Activated B cell treated with CpG ODN at 0.5 μM for 24 hours (primary cell): ENCODE measurements at regions not wholly inside any gene's neighbourhood (a gene's known extent, or its start where the extent isn't known, plus 50 kb on each side); places are given as distances from the start of the nearest gene placed in this dataset.

ENCODE experiments used
- ATAC-seq: fragments of 200-7000 bp; cut with Tn5 transposase; one replicate; pipeline ENCODE4 v1.10.0; 2021; ENCODE audit warnings: low read depth, mild to moderate bottlenecking, moderate library complexity
- CTCF ChIA-PET: fragments of 350-600 bp; sonication (Branson Sonifier 250); formaldehyde crosslinking; loops from one replicate; lab custom pipeline; 2021; ENCODE audit warnings: antibody characterized with exemption; lab: Charles Lee
- POLR2A ChIA-PET: fragments of 350-600 bp; sonication (Branson Sonifier 250); formaldehyde crosslinking; loops from one replicate; lab custom pipeline; 2021; ENCODE audit warnings: antibody characterized with exemption; lab: Charles Lee
- DNase-seq: peaks from one replicate; pipeline ENCODE4 v3.0.0; 2022
- H3K27ac Mint-ChIP-seq: one replicate; pipeline ENCODE4 v1.8.0; 2020; ENCODE audit warnings: mixed read lengths
- H3K27me3 Mint-ChIP-seq: one replicate; pipeline ENCODE4 v1.8.0; 2021; ENCODE audit warnings: mixed read lengths
- H3K36me3 Mint-ChIP-seq: one replicate; pipeline ENCODE4 v1.8.0; 2021; ENCODE audit warnings: low read depth, mixed read lengths
- H3K4me1 Mint-ChIP-seq: one replicate; pipeline ENCODE4 v1.8.0; 2021; ENCODE audit warnings: mixed read lengths
- H3K4me3 Mint-ChIP-seq: one replicate; pipeline ENCODE4 v1.8.0; 2020; ENCODE audit warnings: mild to moderate bottlenecking, mixed read lengths
- H3K9me3 Mint-ChIP-seq: one replicate; pipeline ENCODE4 v1.8.0; 2020; ENCODE audit warnings: mixed read lengths
- intact Hi-C: fragments of 100-400 bp; cut with micrococcal nuclease; formaldehyde crosslinking; loops from one replicate; pipeline ENCODE4 v1.15.1; 2024
- TF ChIP-seq, protein P1 (sequence below): fragments of 200-600 bp; IDR thresholded peaks from one replicate; pipeline ENCODE4 v1.8.0; 2022; ENCODE audit warnings: antibody characterized with exemption, mild to moderate bottlenecking

DNA sequence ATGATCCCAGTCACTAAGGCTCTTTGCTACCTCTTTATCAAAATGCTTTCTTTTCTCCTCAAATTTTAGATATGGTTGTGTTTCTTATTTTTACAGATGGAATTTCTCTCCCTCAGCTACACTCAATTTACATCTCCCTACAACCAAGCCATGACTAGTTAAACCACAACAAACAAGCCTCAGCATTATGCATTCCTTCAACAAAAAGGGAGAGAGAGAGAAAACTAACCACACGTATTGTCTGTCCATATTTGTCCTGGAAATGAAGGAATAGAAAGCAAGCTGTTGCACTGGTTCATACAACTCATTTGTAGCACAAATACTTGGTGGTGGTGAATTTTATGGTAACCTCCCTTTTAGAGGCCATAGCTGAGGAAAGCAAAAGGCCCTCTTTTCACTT lies 286.4 kb downstream of the AHR start:
- H3K9me3 Mint-ChIP-seq: no peaks in the 10 kb centered on the region
- TF ChIP-seq, protein P1, sequence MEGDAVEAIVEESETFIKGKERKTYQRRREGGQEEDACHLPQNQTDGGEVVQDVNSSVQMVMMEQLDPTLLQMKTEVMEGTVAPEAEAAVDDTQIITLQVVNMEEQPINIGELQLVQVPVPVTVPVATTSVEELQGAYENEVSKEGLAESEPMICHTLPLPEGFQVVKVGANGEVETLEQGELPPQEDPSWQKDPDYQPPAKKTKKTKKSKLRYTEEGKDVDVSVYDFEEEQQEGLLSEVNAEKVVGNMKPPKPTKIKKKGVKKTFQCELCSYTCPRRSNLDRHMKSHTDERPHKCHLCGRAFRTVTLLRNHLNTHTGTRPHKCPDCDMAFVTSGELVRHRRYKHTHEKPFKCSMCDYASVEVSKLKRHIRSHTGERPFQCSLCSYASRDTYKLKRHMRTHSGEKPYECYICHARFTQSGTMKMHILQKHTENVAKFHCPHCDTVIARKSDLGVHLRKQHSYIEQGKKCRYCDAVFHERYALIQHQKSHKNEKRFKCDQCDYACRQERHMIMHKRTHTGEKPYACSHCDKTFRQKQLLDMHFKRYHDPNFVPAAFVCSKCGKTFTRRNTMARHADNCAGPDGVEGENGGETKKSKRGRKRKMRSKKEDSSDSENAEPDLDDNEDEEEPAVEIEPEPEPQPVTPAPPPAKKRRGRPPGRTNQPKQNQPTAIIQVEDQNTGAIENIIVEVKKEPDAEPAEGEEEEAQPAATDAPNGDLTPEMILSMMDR: no peak
- H3K27ac Mint-ChIP-seq: no peak overlapping the region
- H3K27me3 Mint-ChIP-seq: no peaks in the 10 kb centered on the region
- H3K4me3 Mint-ChIP-seq: no peak overlapping the region
- intact Hi-C loops: no loop called here
- ChIA-PET CTCF (interaction anchor here (1.4 kb wide), 1 partner anchor 8 kb away, joined by 3 read pairs; no protein-coding TSS in a partner anchor), POLR2A (no interaction called here)
- no peak for DNase-seq
- no peaks in the 10 kb centered on the region for H3K4me1 Mint-ChIP-seq
- no peaks in the 10 kb centered on the region for H3K36me3 Mint-ChIP-seq
- ATAC-seq: no peak

DNA sequence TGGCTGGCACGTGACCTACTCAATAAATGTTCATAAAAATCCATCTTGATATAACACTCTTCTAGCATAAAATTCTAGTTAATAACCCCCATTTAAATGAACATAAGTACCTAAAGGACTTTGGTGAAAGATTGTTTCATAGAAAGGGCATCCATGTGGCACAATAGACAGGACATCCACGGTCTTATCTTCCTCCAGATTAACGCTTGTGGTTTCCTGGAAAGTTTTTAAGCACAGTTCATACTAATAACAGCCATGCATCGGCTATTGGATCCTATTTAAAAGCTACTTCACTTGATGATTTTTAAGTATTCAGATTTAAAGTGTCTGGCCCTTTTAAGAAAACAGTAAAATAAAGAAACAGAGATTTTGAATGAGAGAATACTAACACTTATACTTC lies 288.3 kb downstream of the AHR start:
- H3K36me3 Mint-ChIP-seq: no peaks in the 10 kb centered on the region
- POLR2A ChIA-PET: no interaction called here
- no peak for DNase-seq
- no peak overlapping the region for H3K4me3 Mint-ChIP-seq
- intact Hi-C loops: no loop called here
- no peak for ATAC-seq
- TF ChIP-seq, protein P1: no peak
- H3K27me3 Mint-ChIP-seq: no peaks in the 10 kb centered on the region
- H3K9me3 Mint-ChIP-seq: no peaks in the 10 kb centered on the region
- CTCF ChIA-PET: no interaction called here
- no peak overlapping the region for H3K27ac Mint-ChIP-seq
- no peaks in the 10 kb centered on the region for H3K4me1 Mint-ChIP-seq

DNA sequence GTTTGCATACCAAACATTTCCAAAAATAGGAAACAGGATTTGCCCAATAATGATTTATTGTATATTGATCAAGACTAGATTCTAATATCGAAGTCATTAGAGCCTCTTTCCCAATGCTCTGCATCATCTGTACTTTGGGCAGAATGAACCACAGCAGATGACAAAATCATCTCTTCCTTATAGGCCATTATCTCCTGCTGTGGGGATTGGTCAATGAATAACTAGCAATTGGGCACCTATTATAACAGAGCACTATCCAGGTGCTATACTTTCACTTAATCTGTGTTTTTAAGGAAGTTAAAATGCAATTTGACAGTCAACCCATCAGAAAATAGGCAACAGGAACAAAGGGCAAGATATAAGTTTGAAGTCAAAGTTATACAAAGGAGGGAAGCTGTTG lies 290.3 kb downstream of the AHR start:
- H3K9me3 Mint-ChIP-seq: no peaks in the 10 kb centered on the region
- TF ChIP-seq, protein P1: no peak
- DNase-seq (no peak), ATAC-seq (no peak)
- H3K27ac Mint-ChIP-seq: no peak overlapping the region
- H3K4me1 Mint-ChIP-seq: no peaks in the 10 kb centered on the region
- H3K36me3 Mint-ChIP-seq: no peaks in the 10 kb centered on the region
- H3K4me3 Mint-ChIP-seq: no peak overlapping the region
- ChIA-PET CTCF (no interaction called here), POLR2A (no interaction called here)
- intact Hi-C loops: no loop called here
- H3K27me3 Mint-ChIP-seq: no peaks in the 10 kb centered on the region

DNA sequence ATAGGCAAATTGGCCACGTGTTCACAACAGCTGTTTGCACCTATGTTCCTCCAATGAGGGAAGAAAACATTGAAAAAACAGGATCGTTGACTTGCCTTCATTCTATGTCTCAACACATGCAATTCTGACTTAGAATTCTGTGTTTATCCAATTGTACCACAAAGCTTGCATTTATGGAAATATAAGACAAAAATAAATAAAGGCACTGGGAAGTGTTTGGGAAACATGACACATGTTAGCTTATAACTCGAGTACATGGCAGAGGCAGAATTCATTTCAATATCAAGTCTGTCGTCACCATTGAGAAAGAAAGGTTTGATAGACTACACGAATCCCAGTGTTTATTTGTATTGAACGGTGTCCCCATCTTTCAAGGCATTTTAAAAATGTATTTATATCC lies 291.2 kb downstream of the AHR start:
- H3K27me3 Mint-ChIP-seq: no peaks in the 10 kb centered on the region
- CTCF ChIA-PET: no interaction called here

DNA sequence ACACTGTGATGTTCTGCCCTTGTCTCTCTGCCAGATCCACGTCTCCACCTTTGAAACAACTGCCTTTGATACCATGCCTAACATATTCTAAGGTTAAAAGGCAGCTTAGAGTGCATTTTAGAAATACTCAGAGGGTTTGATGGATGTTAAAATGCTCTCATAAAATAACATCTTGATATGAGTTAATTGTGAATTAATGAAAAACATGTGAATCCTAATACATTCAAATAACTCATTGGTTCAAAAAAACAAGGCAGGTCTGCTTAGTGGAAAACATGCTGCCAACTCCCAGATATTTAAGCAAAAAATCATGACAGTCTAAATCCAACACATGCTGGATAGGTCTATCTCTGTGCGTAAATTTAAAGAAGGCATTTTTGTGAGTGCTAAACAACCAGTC lies 291.8 kb downstream of the AHR start:
- intact Hi-C loops: no loop called here
- ChIA-PET POLR2A (no interaction called here), CTCF (no interaction called here)
- no peaks in the 10 kb centered on the region for H3K9me3 Mint-ChIP-seq
- H3K36me3 Mint-ChIP-seq: no peaks in the 10 kb centered on the region
- H3K4me3 Mint-ChIP-seq: no peak overlapping the region
- H3K27ac Mint-ChIP-seq: no peak overlapping the region
- TF ChIP-seq, protein P1: no peak
- H3K27me3 Mint-ChIP-seq: no peaks in the 10 kb centered on the region
- no peaks in the 10 kb centered on the region for H3K4me1 Mint-ChIP-seq
- no peak for DNase-seq
- no peak for ATAC-seq

More for the DNA sequence above, 291.2 kb downstream of the AHR start:
- H3K27ac Mint-ChIP-seq: no peak overlapping the region
- POLR2A ChIA-PET: no interaction called here
- TF ChIP-seq, protein P1: no peak
- H3K4me1 Mint-ChIP-seq: no peaks in the 10 kb centered on the region
- DNase-seq: no peak
- no peak overlapping the region for H3K4me3 Mint-ChIP-seq
- intact Hi-C loops: no loop called here
- no peaks in the 10 kb centered on the region for H3K9me3 Mint-ChIP-seq
- ATAC-seq: no peak
- H3K36me3 Mint-ChIP-seq: no peaks in the 10 kb centered on the region
